NCI-H1436 treated with DMSO at 0.1 percent for 48 hours (cell line): ENCODE measurements at regions not wholly inside any gene's neighbourhood (a gene's known extent, or its start where the extent isn't known, plus 50 kb on each side); places are given as distances from the start of the nearest gene placed in this dataset.

Source experiments
- DNase-seq: peaks from one replicate; lab custom pipeline; 2025; lab: John Stamatoyannopoulos, UW

DNA sequence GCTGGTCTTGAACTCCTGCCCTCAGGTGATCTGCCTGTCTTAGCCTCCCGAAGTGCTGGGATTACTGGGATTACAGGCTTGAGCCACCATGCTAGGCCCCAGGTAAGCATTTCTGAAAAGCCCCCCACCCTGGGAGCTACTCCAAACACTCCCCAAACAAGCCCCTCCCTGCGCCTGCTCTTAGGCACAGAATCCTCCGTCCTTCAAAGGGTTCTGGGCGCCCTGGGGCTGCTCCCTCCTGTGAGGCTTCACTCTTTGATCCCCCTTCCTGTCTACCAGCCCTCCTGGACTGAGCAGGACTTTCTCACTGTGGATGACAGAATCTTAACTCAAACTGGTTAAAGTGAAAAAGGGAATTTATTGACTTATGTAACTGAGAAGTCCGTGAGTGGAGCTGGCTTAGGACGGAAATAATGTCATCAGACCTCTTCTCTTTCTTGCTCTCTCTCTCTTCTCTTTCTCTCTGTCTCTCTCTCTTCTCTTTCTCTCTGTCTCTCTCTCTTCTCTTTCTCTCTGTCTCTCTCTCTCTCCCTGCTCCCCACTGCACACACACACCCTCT is 66.9 kb upstream of the CLMN start:
- no peak for DNase-seq

DNA sequence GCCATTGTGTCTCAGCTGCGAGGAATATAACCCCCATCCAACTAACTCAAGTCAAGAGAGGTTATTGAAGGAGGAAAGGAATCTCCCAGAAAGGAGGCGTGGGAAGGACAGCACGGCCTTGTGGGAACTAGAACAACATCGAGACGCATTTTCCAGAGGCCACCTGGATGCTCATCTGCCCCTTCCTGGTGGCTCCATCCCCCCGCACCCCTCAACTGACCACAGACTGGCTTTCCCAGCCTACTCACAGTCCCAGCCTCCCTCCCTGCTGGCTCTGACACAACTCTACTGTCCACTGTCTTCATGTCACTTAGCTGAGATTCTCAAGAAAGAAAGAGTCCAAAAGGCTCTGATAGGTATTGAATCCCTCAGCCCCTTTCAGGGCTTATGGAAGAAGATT is 66.0 kb upstream of the CLMN start:
- DNase-seq: no peak

- no peak for DNase-seq
Observed at GRCh38 chr14:95382747-95383146, 63.0 kb upstream of the CLMN start.

DNA sequence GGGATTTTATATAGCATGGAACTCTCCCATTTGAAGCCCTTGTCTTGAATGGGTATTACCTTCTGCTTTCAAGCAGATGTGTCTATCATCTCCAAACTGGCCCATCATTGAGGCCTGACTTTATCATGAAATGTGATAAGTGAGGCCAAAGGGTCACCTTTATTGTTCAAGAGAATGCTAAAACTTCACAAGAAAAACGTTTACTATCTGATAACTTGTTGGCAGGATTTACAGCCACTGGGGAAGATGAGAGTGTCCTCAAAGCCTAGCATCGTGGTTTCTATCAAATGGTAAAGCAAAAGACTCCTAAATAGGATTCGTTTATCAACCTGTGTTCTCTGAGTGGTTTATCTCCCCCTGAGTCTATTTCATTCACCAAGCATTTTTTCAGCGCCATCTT is 62.0 kb upstream of the CLMN start:
- no peak for DNase-seq

GRCh38 chr14:95380350-95381042 is 60.8 kb upstream of the CLMN start:
- no peak for DNase-seq

DNA sequence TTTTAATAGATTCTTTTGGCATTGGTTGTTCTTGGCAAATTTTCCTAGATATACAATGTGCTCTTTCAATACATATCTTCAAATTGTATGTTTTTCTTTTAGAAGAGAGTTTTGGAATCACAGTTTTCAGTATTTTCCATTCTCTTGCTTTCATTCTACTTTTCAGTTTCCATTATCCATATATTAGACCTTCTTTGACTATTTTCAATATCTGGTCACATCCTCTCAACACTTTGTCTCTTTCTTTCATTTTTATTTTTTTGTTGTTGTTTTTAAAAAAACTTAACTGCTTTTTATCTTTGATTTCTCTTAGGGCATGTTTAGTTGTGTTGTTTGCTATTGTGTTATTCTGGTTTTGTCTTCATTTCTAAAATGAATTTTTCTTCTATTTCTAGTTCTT is 59.9 kb upstream of the CLMN start:
- no peak for DNase-seq

DNA sequence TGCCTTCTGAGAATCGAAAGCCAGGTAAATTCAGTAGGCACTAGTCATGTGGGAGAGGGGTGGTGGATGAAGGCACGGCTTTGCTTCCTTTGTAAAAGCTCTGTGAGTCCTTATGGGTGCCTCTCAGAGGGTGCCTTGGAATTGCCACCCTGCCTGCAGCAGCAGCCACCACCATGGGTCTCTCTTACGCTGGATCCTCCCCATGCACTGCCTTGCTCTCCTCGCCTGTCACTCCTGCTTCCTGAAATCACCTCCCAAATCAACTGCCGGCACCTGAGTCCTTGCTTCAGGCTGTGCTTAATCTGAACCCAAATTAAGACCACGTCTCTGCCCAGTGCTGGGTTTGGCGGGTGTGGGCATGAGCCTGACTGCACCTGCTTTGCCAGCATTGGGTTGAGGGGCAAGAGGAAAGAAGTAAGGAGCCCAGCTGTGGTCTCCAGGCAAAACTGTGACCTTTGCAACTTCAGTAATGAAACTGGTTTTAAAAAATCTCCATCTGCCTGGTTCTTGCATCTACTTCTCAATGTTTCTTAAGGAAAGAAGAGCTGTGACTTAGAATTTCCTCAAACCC is 55.9 kb upstream of the CLMN start:
- no peak for DNase-seq

GRCh38 chr14:95374239-95374997 is 54.7 kb upstream of the CLMN start:
- no peak for DNase-seq

DNA sequence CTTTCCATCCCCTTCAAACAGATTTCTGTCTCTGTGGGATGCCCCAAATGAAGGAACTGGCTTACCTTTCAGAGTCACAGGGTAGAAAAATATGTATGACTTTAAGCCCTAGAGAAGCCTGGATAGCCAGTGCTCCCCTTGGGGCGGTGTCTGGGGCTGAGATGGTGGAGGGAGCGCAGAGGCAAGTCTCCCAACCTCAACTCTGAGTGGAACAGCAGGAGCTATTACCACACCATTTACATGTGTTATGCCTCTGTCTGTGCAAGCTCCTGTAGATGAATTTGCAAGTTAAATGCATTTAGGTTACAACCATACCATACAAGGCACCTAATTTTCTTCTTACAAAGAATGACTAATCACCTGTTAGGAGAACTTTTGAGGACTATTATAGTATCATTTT is 50.4 kb upstream of the CLMN start:
- DNase-seq: no peak
